Ovary (tissue), 7 donors: ENCODE measurements at regions not wholly inside any gene's neighbourhood (a gene's known extent, or its start where the extent isn't known, plus 50 kb on each side); places are given as distances from the start of the nearest gene placed in this dataset.
A peak's percentile ranks its signal among the peaks of the same experiment; 100 is the strongest.

Experiments
- DNase-seq, 5 donors: peaks; one replicate each; pipeline ENCODE4 v3.0.0-alpha.2; 2019 to 2020
- H3K27ac ChIP-seq, 2 donors: fragments of 200-600 bp; one replicate each; pipeline versions ENCODE4 v1.5.1 to v1.8.0; 2019 to 2022
- H3K27me3 ChIP-seq: fragments of 200-600 bp; one replicate; pipeline ENCODE4 v1.8.0; 2022
- H3K36me3 ChIP-seq: fragments of 200-600 bp; sonication (generic); one replicate; pipeline ENCODE4 v1.5.1; 2019
- H3K4me1 ChIP-seq: one replicate; pipeline ENCODE4 v1.8.1; 2013; ENCODE audit warnings: mild to moderate bottlenecking, moderate library complexity; ENCODE audit not compliant: insufficient read depth
- H3K4me3 ChIP-seq: fragments of 200-600 bp; sonication (generic); one replicate; pipeline ENCODE4 v1.5.1; 2017
- H3K9me3 ChIP-seq, 2 donors: fragments of 200-600 bp in 1 of 2; sonication (generic) in 1 of 2; one replicate each; pipeline versions ENCODE4 v1.5.1 to v1.8.1; 2013 to 2019; ENCODE audit warnings: mild to moderate bottlenecking in 1 of 2, moderate library complexity in 1 of 2
- CTCF ChIP-seq, 3 donors: fragments of 450-650 bp in 2 of 3; fragments of 200-600 bp in 1 of 3; IDR thresholded peaks; one replicate each; pipeline versions ENCODE4 v1.5.1 to v1.8.0; 2016 to 2022; ENCODE audit warnings: antibody characterized with exemption in 3 of 3, mild to moderate bottlenecking in 1 of 3
- EP300 ChIP-seq: sonication (generic); formaldehyde crosslinking; IDR thresholded peaks from one replicate; pipeline ENCODE4 v1.6.1; 2017; ENCODE audit warnings: antibody characterized with exemption
- POLR2A ChIP-seq: fragments of 450-650 bp; IDR thresholded peaks from one replicate; pipeline ENCODE4 v1.6.1; 2017; ENCODE audit warnings: antibody characterized with exemption, mild to moderate bottlenecking, moderate library complexity
- WGBS, 3 donors: extraction: QIAGEN DNeasy Blood & Tissue Kit in 1 of 3; methylation state at CpG; one replicate each; pipeline versions ENCODE4 v1.1.5 to v1.1.7; 2013 to 2017; 5-methylcytosine and 5-hydroxymethylcytosine counted together
- intact Hi-C, 4 donors: fragments of 100-400 bp; cut with DNase I; formaldehyde crosslinking; loops; one replicate each; pipeline versions ENCODE4 v1.11.0 to v1.15.1; 2022 to 2023
- donor health status: DM: no; HTN: no; CAD: no; lungs with moderate emphysema.
- donor health status: DM: no; HTN: no; CAD: no.
- donor health status: Bipolar disorder and iron deficiency.
- donor health status: DM: no; HTN: no; CAD: no.
- donor health status: DM: yes; HTN: yes; CAD: no.

- Histone ChIP-seq H3K9me3 (no peaks in the 10 kb centered on the region), H3K36me3 (no peaks in the 10 kb centered on the region), H3K27me3 (no peaks in the 10 kb centered on the region), H3K27ac (no peak overlapping the region), H3K4me3 (no peak overlapping the region), H3K4me1 (peaks cover 7% of the 10 kb centered on the region)
- no peak for DNase-seq
- no peak for TF ChIP-seq POLR2A
- TF ChIP-seq CTCF (IDR thresholded peaks at IDR 0.05), result no peak
- TF ChIP-seq EP300, result no peak
- intact Hi-C loops, result no loop called here
- WGBS, 3 donors, result 10 to 24% (median 17%) methylated on average over 5 of the region's 5 CpGs
These were observed 92.3 kb downstream of the ANKRD60 start for GRCh38 chr20:58136149-58136484.

GRCh38 chr20:58135441-58136148 lies 92.9 kb downstream of the ANKRD60 start:
- Histone ChIP-seq H3K4me3 (no peak overlapping the region), H3K27ac (no peak overlapping the region), H3K36me3 (no peaks in the 10 kb centered on the region), H3K9me3 (no peaks in the 10 kb centered on the region), H3K27me3 (no peaks in the 10 kb centered on the region), H3K4me1 (peaks cover 10% of the 10 kb centered on the region)
- intact Hi-C loops, result no loop called here
- WGBS, 3 donors, result 7 to 15% (median 9%) methylated on average over 16 of the region's 16 CpGs
- no peak for TF ChIP-seq CTCF (IDR thresholded peaks at IDR 0.05)
- no peak for TF ChIP-seq EP300
- no peak for TF ChIP-seq POLR2A
- DNase-seq, result peak in 1 of 5 donors; percentile 44

GRCh38 chr20:58133020-58133808 lies 95.2 kb downstream of the ANKRD60 start:
- Histone ChIP-seq H3K9me3 (no peaks in the 10 kb centered on the region), H3K27me3 (no peaks in the 10 kb centered on the region), H3K36me3 (no peaks in the 10 kb centered on the region), H3K4me1 (peaks cover 18% of the 10 kb centered on the region), H3K4me3 (no peak overlapping the region), H3K27ac (no peak overlapping the region)
- WGBS, 3 donors, result 38 to 46% (median 43%) methylated on average over 9 of the region's 9 CpGs
- TF ChIP-seq CTCF (IDR thresholded peaks at IDR 0.05) (no peak), EP300 (no peak), POLR2A (no peak)
- intact Hi-C loops, result loop anchor here in 1 of 4 donors (5.0 kb wide), 1 partner anchor 44 kb away; no protein-coding TSS in a partner anchor
- DNase-seq, result no peak

GRCh38 chr20:58131551-58132142 lies 96.8 kb downstream of the ANKRD60 start:
- no peaks in the 10 kb centered on the region for H3K36me3 ChIP-seq
- H3K27ac ChIP-seq, result peak overlapping the region in 1 of 2 donors; percentile 50
- TF ChIP-seq CTCF (IDR thresholded peaks at IDR 0.05), result no peak
- no peak for TF ChIP-seq POLR2A
- no peak for TF ChIP-seq EP300
- intact Hi-C loops, result loop anchor here in 1 of 4 donors (5.0 kb wide), 1 partner anchor 46 kb away; no protein-coding TSS in a partner anchor
- no peak for DNase-seq
- peaks cover 18% of the 10 kb centered on the region for H3K4me1 ChIP-seq
- 5 to 9% (median 9%) methylated on average over 8 of the region's 8 CpGs for WGBS, 3 donors
- no peaks in the 10 kb centered on the region for H3K27me3 ChIP-seq
- peak overlapping the region; percentile 18 for H3K4me3 ChIP-seq
- H3K9me3 ChIP-seq, result no peaks in the 10 kb centered on the region
